ENCODE measurements at regions not wholly inside any gene's neighbourhood (a gene's known extent, or its start where the extent isn't known, plus 50 kb on each side); places are given as distances from the start of the nearest gene placed in this dataset.

DNA sequence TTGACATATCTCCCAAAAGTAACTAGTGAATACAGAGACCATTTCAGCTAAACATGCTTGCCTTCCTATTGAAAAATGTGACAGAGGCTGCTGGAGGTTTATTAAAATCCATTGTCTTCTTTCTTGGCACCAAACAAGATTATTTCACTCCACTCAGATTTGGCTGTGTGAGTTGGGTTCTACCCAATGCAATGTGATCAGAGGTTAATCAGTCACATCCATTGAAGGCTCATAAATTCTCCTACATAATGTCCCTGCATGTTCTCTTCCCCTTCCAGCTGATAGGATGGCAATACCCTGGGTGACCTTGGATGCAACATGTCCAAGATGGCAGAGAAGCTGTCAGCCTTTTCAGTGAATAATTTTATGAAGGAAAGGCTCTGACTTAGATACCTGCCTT is 54.5 kb downstream of the TKTL2 start:
- DNase-seq (ENCODE audit: low read depth, low spot score), result no peak

DNA sequence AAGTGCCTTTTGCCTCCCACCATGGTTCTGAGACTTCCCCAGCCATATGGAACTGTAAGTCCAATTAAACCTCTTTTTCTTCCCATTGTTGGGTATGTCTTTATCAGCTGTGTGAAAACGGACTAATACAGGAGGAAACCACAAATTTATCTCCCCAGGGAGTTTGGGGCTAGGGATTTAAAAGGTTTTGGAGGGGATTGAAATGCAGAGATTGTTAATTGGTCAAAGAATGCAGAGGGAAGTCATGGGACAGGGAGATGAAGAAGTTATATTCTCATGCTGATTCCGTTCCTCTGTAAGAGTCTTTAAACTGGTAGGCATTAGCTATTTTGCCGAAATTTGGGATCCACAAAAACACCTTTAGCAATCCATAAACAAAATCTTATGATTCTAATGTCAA is 57.9 kb downstream of the TKTL2 start:
- peak; percentile 33 for DNase-seq (ENCODE audit: low read depth, low spot score)

DNA sequence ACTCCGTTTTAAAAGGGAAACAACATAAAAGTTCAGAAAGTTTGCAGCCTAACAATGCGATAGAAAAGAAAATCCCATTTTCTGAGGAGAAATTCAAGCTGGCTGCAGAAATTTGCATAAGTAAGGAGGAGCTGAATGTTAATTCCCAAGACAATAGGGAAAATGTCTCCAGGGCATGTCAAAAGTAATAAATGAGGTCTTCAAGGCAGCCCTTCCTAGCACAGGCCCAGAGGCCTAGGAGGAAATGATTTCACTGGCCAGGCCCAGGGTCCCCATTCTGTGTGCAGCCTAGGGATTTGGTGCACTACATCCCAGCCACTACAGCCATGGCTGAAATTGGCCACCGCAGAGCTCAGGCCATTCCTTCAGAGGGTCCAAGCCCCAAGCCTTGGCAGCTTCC is 59.3 kb downstream of the TKTL2 start:
- no peak for DNase-seq (ENCODE audit: low read depth, low spot score)

DNA sequence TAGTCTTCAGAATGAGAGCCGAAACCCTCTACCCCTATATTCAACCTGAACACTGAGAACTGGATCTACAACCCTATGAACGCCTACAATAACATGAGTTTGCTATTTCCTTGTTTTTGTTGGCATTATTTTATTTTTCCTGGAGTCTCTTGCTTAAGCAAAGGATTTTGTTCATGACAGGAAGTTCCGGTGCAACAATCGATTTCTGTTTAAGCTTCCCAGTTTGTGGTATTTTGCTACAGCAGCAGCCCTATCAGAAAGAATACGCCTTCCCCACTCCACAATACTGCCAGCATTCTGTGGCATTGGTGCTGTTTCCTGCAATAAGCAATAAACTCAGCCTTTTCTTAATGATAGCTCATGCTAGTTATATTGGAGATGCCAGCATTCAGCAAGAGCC is 60.9 kb downstream of the NPY5R start:
- DNase-seq (ENCODE audit: low read depth, low spot score), result no peak

DNA sequence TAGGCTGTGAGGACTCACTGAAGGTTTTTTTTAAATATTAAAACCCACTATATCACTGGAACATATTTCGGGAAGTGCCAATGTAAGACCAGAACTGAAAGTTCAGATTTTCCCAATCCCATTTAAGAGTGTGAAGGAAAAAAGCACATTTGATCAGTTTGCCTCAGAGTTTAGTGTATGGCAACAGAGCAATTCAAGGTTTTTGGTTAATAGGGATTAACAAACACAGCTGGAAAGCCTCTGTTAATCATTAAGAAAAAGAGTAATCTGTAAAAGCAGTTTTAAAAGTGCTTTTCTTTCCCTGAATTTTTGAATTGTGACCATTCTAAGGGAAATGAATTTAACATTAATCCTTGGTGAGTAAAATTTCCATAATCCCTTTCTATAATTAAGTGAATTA is 60.4 kb downstream of the NPY5R start:
- DNase-seq (ENCODE audit: low read depth, low spot score), result no peak

All from iPS DF 19.7 (cell line).